Spleen (tissue), 7 donors: ENCODE measurements at regions not wholly inside any gene's neighbourhood (a gene's known extent, or its start where the extent isn't known, plus 50 kb on each side); places are given as distances from the start of the nearest gene placed in this dataset.

Experiments
- POLR2A ChIP-seq, 3 donors: fragments of 450-650 bp; IDR thresholded peaks; one replicate each; pipeline ENCODE4 v1.5.1; 2017; ENCODE audit warnings: antibody characterized with exemption in 3 of 3, mild to moderate bottlenecking in 1 of 3
- POLR2AphosphoS5 ChIP-seq, 3 donors: sonication (generic); formaldehyde crosslinking; IDR thresholded peaks; one replicate each; pipeline ENCODE4 v1.5.1; 2017; ENCODE audit warnings: antibody characterized with exemption in 3 of 3
- TF ChIP-seq, protein P1 (sequence below), 11 experiments: fragments of 200-600 bp in 7 of 11; fragments of 450-650 bp in 4 of 11; sonication (generic) in 4 of 11; IDR thresholded peaks in 8 of 11; conservative IDR thresholded peaks in 3 of 11; 1 replicate in 7 of 11; 2 replicates in 4 of 11; pipeline versions ENCODE4 v1.4.0 to v1.8.0; 2016 to 2021; ENCODE audit warnings: antibody characterized with exemption in 11 of 11, inconsistent platforms in 4 of 11, mild to moderate bottlenecking in 1 of 11
- donor health status: DM: no; HTN: no; CAD: no; lungs with moderate emphysema.
- donor health status: DM: no; HTN: no; CAD: no.
- donor health status: DM: no; HTN: no; CAD: no.

DNA sequence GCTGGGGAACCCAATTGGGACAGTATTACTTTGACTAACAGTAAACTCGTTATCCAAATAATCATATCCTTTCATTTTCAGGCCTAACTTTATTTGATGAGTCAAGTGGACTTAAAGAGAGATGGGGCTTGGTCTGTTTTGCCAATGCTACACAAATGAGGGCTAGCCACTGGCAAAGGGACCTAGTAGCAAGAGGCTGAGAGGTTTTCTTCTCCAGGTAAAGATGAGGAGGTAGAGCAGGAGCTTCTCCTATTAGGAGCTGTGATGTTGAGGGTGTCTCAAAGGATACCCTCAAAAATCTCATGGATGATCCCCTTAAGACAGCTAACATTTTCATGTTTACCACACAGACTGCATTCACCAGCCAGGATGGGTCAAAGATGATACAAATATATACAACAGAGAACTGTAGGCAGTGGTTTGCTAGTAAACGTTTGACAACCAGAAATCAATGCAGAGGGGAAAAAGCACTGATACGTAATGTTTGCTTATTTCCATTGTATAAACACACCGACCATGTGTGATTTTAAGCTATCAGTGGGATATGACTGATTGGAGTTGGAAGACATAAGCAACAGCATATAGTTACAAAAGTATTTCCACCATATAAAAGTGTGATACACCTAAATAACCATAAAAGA lies 153.3 kb downstream of the IBTK start:
- TF ChIP-seq, protein P1, sequence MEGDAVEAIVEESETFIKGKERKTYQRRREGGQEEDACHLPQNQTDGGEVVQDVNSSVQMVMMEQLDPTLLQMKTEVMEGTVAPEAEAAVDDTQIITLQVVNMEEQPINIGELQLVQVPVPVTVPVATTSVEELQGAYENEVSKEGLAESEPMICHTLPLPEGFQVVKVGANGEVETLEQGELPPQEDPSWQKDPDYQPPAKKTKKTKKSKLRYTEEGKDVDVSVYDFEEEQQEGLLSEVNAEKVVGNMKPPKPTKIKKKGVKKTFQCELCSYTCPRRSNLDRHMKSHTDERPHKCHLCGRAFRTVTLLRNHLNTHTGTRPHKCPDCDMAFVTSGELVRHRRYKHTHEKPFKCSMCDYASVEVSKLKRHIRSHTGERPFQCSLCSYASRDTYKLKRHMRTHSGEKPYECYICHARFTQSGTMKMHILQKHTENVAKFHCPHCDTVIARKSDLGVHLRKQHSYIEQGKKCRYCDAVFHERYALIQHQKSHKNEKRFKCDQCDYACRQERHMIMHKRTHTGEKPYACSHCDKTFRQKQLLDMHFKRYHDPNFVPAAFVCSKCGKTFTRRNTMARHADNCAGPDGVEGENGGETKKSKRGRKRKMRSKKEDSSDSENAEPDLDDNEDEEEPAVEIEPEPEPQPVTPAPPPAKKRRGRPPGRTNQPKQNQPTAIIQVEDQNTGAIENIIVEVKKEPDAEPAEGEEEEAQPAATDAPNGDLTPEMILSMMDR (IDR thresholded peaks at IDR 0.05 in 8 of 11, conservative IDR thresholded peaks at IDR 0.05 in 3 of 11), result no peak
- TF ChIP-seq POLR2A (IDR thresholded peaks at IDR 0.05) (no peak), POLR2AphosphoS5 (IDR thresholded peaks at IDR 0.05) (no peak)
